A549 (cell line): ENCODE measurements at regions not wholly inside any gene's neighbourhood (a gene's known extent, or its start where the extent isn't known, plus 50 kb on each side); places are given as distances from the start of the nearest gene placed in this dataset.
"Not testable (repeated sequence)": the region's sequence is repeated elsewhere in the genome, so short reads cannot be mapped to it uniquely, and the experiment has no call there.

Experiments used
- CTCF ChIP-seq: fragments of >200 bp; sonication (Bioruptor Twin); formaldehyde crosslinking; IDR thresholded peaks from 3 replicates; pipeline ENCODE4 v1.5.1; 2016
- NR3C1 ChIP-seq: fragments of >200 bp; sonication (Bioruptor Twin); formaldehyde crosslinking; IDR thresholded peaks from 3 replicates; pipeline ENCODE4 v1.6.1; 2017
- RFX5 ChIP-seq: fragments of 450-650 bp; IDR thresholded peaks from 2 replicates; pipeline ENCODE4 v1.7.1; 2014; ENCODE audit warnings: antibody characterized with exemption, mild to moderate bottlenecking, moderate library complexity

GRCh38 chr7:34235101-34235500, 329.8 kb downstream of the BMPER start:
- not testable (repeated sequence) for TF ChIP-seq RFX5, CTCF, NR3C1
